ENCODE measurements at regions not wholly inside any gene's neighbourhood (a gene's known extent, or its start where the extent isn't known, plus 50 kb on each side); places are given as distances from the start of the nearest gene placed in this dataset.

- TF ChIP-seq MAX (IDR thresholded peaks at IDR 0.05; ENCODE audit: low read depth, low read length) = no peak
- no peak overlapping the region for H3K4me3 ChIP-seq (ENCODE audit: low read depth, low read length)
- no peak for DNase-seq (ENCODE audit: low read depth)
These were observed 281.8 kb upstream of the UGT8 start for GRCh38 chr4:114316789-114317188.

- no peak for DNase-seq (ENCODE audit: low read depth)
- H3K4me3 ChIP-seq (ENCODE audit: low read depth, low read length) = no peak overlapping the region
- no peak for TF ChIP-seq POLR2A (IDR thresholded peaks at IDR 0.05; ENCODE audit: extremely low read depth, insufficient read length)
- TF ChIP-seq CTCF (IDR thresholded peaks at IDR 0.05; ENCODE audit: low read depth, low read length) = no peak
- TF ChIP-seq MAX (IDR thresholded peaks at IDR 0.05; ENCODE audit: low read depth, low read length) = no peak
- TF ChIP-seq MYC (IDR thresholded peaks at IDR 0.05; ENCODE audit: low read depth, low read length) = no peak
These were observed 281.0 kb upstream of the UGT8 start for GRCh38 chr4:114317564-114317963.

GRCh38 chr4:114318309-114318708 is 280.3 kb upstream of the UGT8 start:
- no peak overlapping the region for H3K4me3 ChIP-seq (ENCODE audit: low read depth, low read length)
- no peak for DNase-seq (ENCODE audit: low read depth)
- TF ChIP-seq POLR2A (IDR thresholded peaks at IDR 0.05; ENCODE audit: extremely low read depth, insufficient read length) (no peak), CTCF (IDR thresholded peaks at IDR 0.05; ENCODE audit: low read depth, low read length) (no peak), MAX (IDR thresholded peaks at IDR 0.05; ENCODE audit: low read depth, low read length) (no peak), MYC (IDR thresholded peaks at IDR 0.05; ENCODE audit: low read depth, low read length) (no peak)

GRCh38 chr4:114320126-114320525 is 278.5 kb upstream of the UGT8 start:
- TF ChIP-seq POLR2A (IDR thresholded peaks at IDR 0.05; ENCODE audit: extremely low read depth, insufficient read length) = no peak
- no peak for TF ChIP-seq MYC (IDR thresholded peaks at IDR 0.05; ENCODE audit: low read depth, low read length)
- TF ChIP-seq MAX (IDR thresholded peaks at IDR 0.05; ENCODE audit: low read depth, low read length) = no peak
- DNase-seq (ENCODE audit: low read depth) = no peak
- no peak overlapping the region for H3K4me3 ChIP-seq (ENCODE audit: low read depth, low read length)

- no peak overlapping the region for H3K4me3 ChIP-seq (ENCODE audit: low read depth, low read length)
- TF ChIP-seq MAX (IDR thresholded peaks at IDR 0.05; ENCODE audit: low read depth, low read length) = no peak
- TF ChIP-seq CTCF (IDR thresholded peaks at IDR 0.05; ENCODE audit: low read depth, low read length) = no peak
- TF ChIP-seq POLR2A (IDR thresholded peaks at IDR 0.05; ENCODE audit: extremely low read depth, insufficient read length) = no peak
- no peak for TF ChIP-seq MYC (IDR thresholded peaks at IDR 0.05; ENCODE audit: low read depth, low read length)
- no peak for DNase-seq (ENCODE audit: low read depth)
These were observed 277.2 kb upstream of the UGT8 start for GRCh38 chr4:114321366-114321765.

- no peak for TF ChIP-seq POLR2A (IDR thresholded peaks at IDR 0.05; ENCODE audit: extremely low read depth, insufficient read length)
- no peak for TF ChIP-seq MYC (IDR thresholded peaks at IDR 0.05; ENCODE audit: low read depth, low read length)
- TF ChIP-seq MAX (IDR thresholded peaks at IDR 0.05; ENCODE audit: low read depth, low read length) = no peak
- TF ChIP-seq CTCF (IDR thresholded peaks at IDR 0.05; ENCODE audit: low read depth, low read length) = no peak
- H3K4me3 ChIP-seq (ENCODE audit: low read depth, low read length) = no peak overlapping the region
- DNase-seq (ENCODE audit: low read depth) = no peak
These were observed 274.8 kb upstream of the UGT8 start for GRCh38 chr4:114323841-114324240.

GRCh38 chr4:114326358-114326757 is 272.2 kb upstream of the UGT8 start:
- DNase-seq (ENCODE audit: low read depth) = no peak
- no peak overlapping the region for H3K4me3 ChIP-seq (ENCODE audit: low read depth, low read length)
- TF ChIP-seq CTCF (IDR thresholded peaks at IDR 0.05; ENCODE audit: low read depth, low read length) = no peak
- no peak for TF ChIP-seq POLR2A (IDR thresholded peaks at IDR 0.05; ENCODE audit: extremely low read depth, insufficient read length)
- no peak for TF ChIP-seq MAX (IDR thresholded peaks at IDR 0.05; ENCODE audit: low read depth, low read length)
- TF ChIP-seq MYC (IDR thresholded peaks at IDR 0.05; ENCODE audit: low read depth, low read length) = no peak
